ENCODE measurements at regions not wholly inside any gene's neighbourhood (a gene's known extent, or its start where the extent isn't known, plus 50 kb on each side); places are given as distances from the start of the nearest gene placed in this dataset.
A peak's percentile ranks its signal among the peaks of the same experiment; 100 is the strongest.

GRCh38 chr12:17084831-17085230 lies 478.9 kb upstream of the LMO3 start:
- no peak overlapping the region for H2BK120ac ChIP-seq (ENCODE audit: low read depth, low read length)
- H3K27me3 ChIP-seq (ENCODE audit: insufficient read depth, low read length, poor library complexity) = no peaks in the 10 kb centered on the region
- no peak overlapping the region for H3K4ac ChIP-seq (ENCODE audit: low read depth, low read length)
- H2AK5ac ChIP-seq (ENCODE audit: low read length) = no peak overlapping the region
- no peak overlapping the region for H3K27ac ChIP-seq (ENCODE audit: low read depth, low read length)
- H3K79me2 ChIP-seq (ENCODE audit: control insufficient read depth, insufficient read depth, low read length) = no peaks in the 10 kb centered on the region
- no peak overlapping the region for H2BK15ac ChIP-seq (replicated peaks; ENCODE audit: low read depth)
- H3K18ac ChIP-seq (ENCODE audit: low read length) = no peak overlapping the region
- no peaks in the 10 kb centered on the region for H3K4me1 ChIP-seq (ENCODE audit: control insufficient read depth, low read depth, low read length)
- H3K4me2 ChIP-seq (ENCODE audit: low read length) = no peak overlapping the region
- no peak overlapping the region for H3K56ac ChIP-seq (ENCODE audit: low read length)
- no peak overlapping the region for H4K5ac ChIP-seq (ENCODE audit: low read length)
- no peak overlapping the region for H2BK5ac ChIP-seq (ENCODE audit: low read length)
- no peak for DNase-seq
- no peak overlapping the region for H3K9ac ChIP-seq (ENCODE audit: low read length)
- H3K23ac ChIP-seq (ENCODE audit: low read length) = no peak overlapping the region
- H3K79me1 ChIP-seq (ENCODE audit: low read length) = no peaks in the 10 kb centered on the region
- no peak overlapping the region for H3K4me3 ChIP-seq (ENCODE audit: low read length)
- no peak overlapping the region for H4K8ac ChIP-seq (ENCODE audit: low read depth, low read length)
- H3K36me3 ChIP-seq (ENCODE audit: control insufficient read depth, insufficient read depth, low read length) = no peaks in the 10 kb centered on the region

DNA sequence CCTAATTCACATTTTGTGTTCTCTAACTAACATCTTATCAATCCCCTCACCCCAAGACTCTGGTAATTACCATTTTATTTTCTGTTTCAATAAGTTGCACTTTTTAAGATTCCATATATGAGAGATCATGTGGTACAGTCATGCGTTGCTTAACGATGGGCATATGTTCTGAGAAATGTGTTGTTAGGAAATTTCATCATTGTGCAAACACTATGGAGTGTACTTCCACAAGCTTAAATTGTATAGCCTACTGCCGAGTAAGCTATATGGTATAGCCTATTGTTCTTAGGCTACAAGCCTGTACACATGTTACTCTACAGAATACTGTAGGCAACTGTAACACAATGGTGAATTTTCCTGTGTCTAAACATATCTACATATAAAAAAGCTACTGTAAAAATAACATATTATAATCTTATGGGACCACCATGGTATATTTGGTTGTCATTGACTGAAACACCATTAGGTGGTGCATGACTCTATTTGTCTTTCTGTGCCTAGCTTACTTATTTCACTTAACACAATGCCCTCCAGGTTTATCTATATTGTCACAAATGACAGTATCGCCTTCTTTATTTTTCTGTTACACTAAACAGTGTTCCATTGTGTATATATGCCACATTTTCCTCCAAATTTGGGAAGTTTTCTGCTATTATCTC lies 473.4 kb upstream of the LMO3 start:
- H4K8ac ChIP-seq (ENCODE audit: low read depth, low read length) = no peak overlapping the region
- no peak overlapping the region for H3K9ac ChIP-seq (ENCODE audit: low read length)
- no peak overlapping the region for H2BK5ac ChIP-seq (ENCODE audit: low read length)
- H3K27ac ChIP-seq (ENCODE audit: low read depth, low read length) = no peak overlapping the region
- peak; percentile 13 for DNase-seq
- H3K36me3 ChIP-seq (ENCODE audit: control insufficient read depth, insufficient read depth, low read length) = no peaks in the 10 kb centered on the region
- H4K5ac ChIP-seq (ENCODE audit: low read length) = no peak overlapping the region
- H3K4me2 ChIP-seq (ENCODE audit: low read length) = no peak overlapping the region
- no peaks in the 10 kb centered on the region for H3K27me3 ChIP-seq (ENCODE audit: insufficient read depth, low read length, poor library complexity)
- no peaks in the 10 kb centered on the region for H3K79me2 ChIP-seq (ENCODE audit: control insufficient read depth, insufficient read depth, low read length)
- H2BK120ac ChIP-seq (ENCODE audit: low read depth, low read length) = no peak overlapping the region
- no peak overlapping the region for H3K18ac ChIP-seq (ENCODE audit: low read length)
- no peak overlapping the region for H3K4ac ChIP-seq (ENCODE audit: low read depth, low read length)
- no peak overlapping the region for H2BK15ac ChIP-seq (replicated peaks; ENCODE audit: low read depth)
- H3K4me1 ChIP-seq (ENCODE audit: control insufficient read depth, low read depth, low read length) = no peaks in the 10 kb centered on the region
- WGBS (ENCODE audit: extremely low coverage, insufficient coverage, low lambda C conversion rate) = no CpG with 5 or more reads among the region's 4 CpGs
- H2AK5ac ChIP-seq (ENCODE audit: low read length) = no peak overlapping the region
- H3K56ac ChIP-seq (ENCODE audit: low read length) = no peak overlapping the region
- no peak overlapping the region for H3K23ac ChIP-seq (ENCODE audit: low read length)
- H3K4me3 ChIP-seq (ENCODE audit: low read length) = no peak overlapping the region
- no peaks in the 10 kb centered on the region for H3K79me1 ChIP-seq (ENCODE audit: low read length)

GRCh38 chr12:17077594-17077993 lies 471.6 kb upstream of the LMO3 start:
- no CpG with 5 or more reads among the region's 3 CpGs for WGBS (ENCODE audit: extremely low coverage, insufficient coverage, low lambda C conversion rate)
- Histone ChIP-seq H3K27ac (ENCODE audit: low read depth, low read length) (no peak overlapping the region), H3K27me3 (ENCODE audit: insufficient read depth, low read length, poor library complexity) (no peaks in the 10 kb centered on the region), H3K23ac (ENCODE audit: low read length) (no peak overlapping the region), H2BK120ac (ENCODE audit: low read depth, low read length) (no peak overlapping the region), H2AK5ac (ENCODE audit: low read length) (no peak overlapping the region), H3K36me3 (ENCODE audit: control insufficient read depth, insufficient read depth, low read length) (no peaks in the 10 kb centered on the region), H2BK5ac (ENCODE audit: low read length) (no peak overlapping the region), H3K4ac (ENCODE audit: low read depth, low read length) (no peak overlapping the region), H3K4me3 (ENCODE audit: low read length) (no peak overlapping the region), H4K8ac (ENCODE audit: low read depth, low read length) (no peak overlapping the region), H3K4me1 (ENCODE audit: control insufficient read depth, low read depth, low read length) (no peaks in the 10 kb centered on the region), H2BK15ac (replicated peaks; ENCODE audit: low read depth) (no peak overlapping the region), H3K9ac (ENCODE audit: low read length) (no peak overlapping the region), H3K56ac (ENCODE audit: low read length) (no peak overlapping the region), H3K18ac (ENCODE audit: low read length) (no peak overlapping the region), H4K5ac (ENCODE audit: low read length) (no peak overlapping the region), H3K4me2 (ENCODE audit: low read length) (no peak overlapping the region), H3K79me1 (ENCODE audit: low read length) (no peaks in the 10 kb centered on the region), H3K79me2 (ENCODE audit: control insufficient read depth, insufficient read depth, low read length) (no peaks in the 10 kb centered on the region)
- DNase-seq = no peak

DNA sequence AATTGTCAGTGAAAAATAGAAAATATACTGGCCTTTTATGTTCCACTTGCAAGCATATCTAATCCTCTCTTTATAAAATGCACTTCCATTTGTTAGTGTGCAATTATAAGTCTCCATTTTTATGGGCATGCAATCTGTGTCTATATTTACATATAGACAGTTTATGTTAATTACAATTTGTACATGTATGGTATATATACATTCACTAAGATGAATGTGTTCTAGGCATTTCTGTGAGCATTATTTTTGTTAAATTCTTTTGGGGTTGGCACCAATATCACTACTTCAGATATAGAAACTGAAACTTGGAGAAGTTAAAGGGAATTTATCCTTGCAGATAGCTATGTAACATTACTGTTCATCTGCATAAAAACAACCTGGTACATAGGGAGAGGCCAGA lies 470.8 kb upstream of the LMO3 start:
- Histone ChIP-seq H2AK5ac (ENCODE audit: low read length) (no peak overlapping the region), H3K4me2 (ENCODE audit: low read length) (no peak overlapping the region)
- DNase-seq = no peak

GRCh38 chr12:17076028-17076744 lies 470.2 kb upstream of the LMO3 start:
- no peaks in the 10 kb centered on the region for H3K4me1 ChIP-seq (ENCODE audit: control insufficient read depth, low read depth, low read length)
- no peaks in the 10 kb centered on the region for H3K36me3 ChIP-seq (ENCODE audit: control insufficient read depth, insufficient read depth, low read length)
- H2BK5ac ChIP-seq (ENCODE audit: low read length) = no peak overlapping the region
- no peak overlapping the region for H4K8ac ChIP-seq (ENCODE audit: low read depth, low read length)
- H3K18ac ChIP-seq (ENCODE audit: low read length) = no peak overlapping the region
- no peak overlapping the region for H2BK120ac ChIP-seq (ENCODE audit: low read depth, low read length)
- H4K5ac ChIP-seq (ENCODE audit: low read length) = no peak overlapping the region
- DNase-seq = peak; percentile 42
- H3K9ac ChIP-seq (ENCODE audit: low read length) = no peak overlapping the region
- no peak overlapping the region for H3K4me2 ChIP-seq (ENCODE audit: low read length)
- no peak overlapping the region for H3K23ac ChIP-seq (ENCODE audit: low read length)
- H3K27me3 ChIP-seq (ENCODE audit: insufficient read depth, low read length, poor library complexity) = no peaks in the 10 kb centered on the region
- H2BK15ac ChIP-seq (replicated peaks; ENCODE audit: low read depth) = no peak overlapping the region
- WGBS (ENCODE audit: extremely low coverage, insufficient coverage, low lambda C conversion rate) = no CpG with 5 or more reads among the region's 2 CpGs
- H3K79me2 ChIP-seq (ENCODE audit: control insufficient read depth, insufficient read depth, low read length) = no peaks in the 10 kb centered on the region
- H3K27ac ChIP-seq (ENCODE audit: low read depth, low read length) = no peak overlapping the region
- H3K79me1 ChIP-seq (ENCODE audit: low read length) = no peaks in the 10 kb centered on the region
- H3K4ac ChIP-seq (ENCODE audit: low read depth, low read length) = no peak overlapping the region
- no peak overlapping the region for H2AK5ac ChIP-seq (ENCODE audit: low read length)
- H3K56ac ChIP-seq (ENCODE audit: low read length) = no peak overlapping the region
- H3K4me3 ChIP-seq (ENCODE audit: low read length) = no peak overlapping the region

More for the DNA sequence above, 470.8 kb upstream of the LMO3 start:
- no peak overlapping the region for H2BK120ac ChIP-seq (ENCODE audit: low read depth, low read length)
- H3K18ac ChIP-seq (ENCODE audit: low read length) = no peak overlapping the region
- no peak overlapping the region for H3K27ac ChIP-seq (ENCODE audit: low read depth, low read length)
- no peak overlapping the region for H3K9ac ChIP-seq (ENCODE audit: low read length)
- H3K79me2 ChIP-seq (ENCODE audit: control insufficient read depth, insufficient read depth, low read length) = no peaks in the 10 kb centered on the region
- H3K4ac ChIP-seq (ENCODE audit: low read depth, low read length) = no peak overlapping the region
- no peak overlapping the region for H3K23ac ChIP-seq (ENCODE audit: low read length)
- H3K4me3 ChIP-seq (ENCODE audit: low read length) = no peak overlapping the region
- no peaks in the 10 kb centered on the region for H3K27me3 ChIP-seq (ENCODE audit: insufficient read depth, low read length, poor library complexity)
- H3K4me1 ChIP-seq (ENCODE audit: control insufficient read depth, low read depth, low read length) = no peaks in the 10 kb centered on the region
- no peak overlapping the region for H3K56ac ChIP-seq (ENCODE audit: low read length)
- no peak overlapping the region for H4K8ac ChIP-seq (ENCODE audit: low read depth, low read length)
- H2BK15ac ChIP-seq (replicated peaks; ENCODE audit: low read depth) = no peak overlapping the region
- no peaks in the 10 kb centered on the region for H3K36me3 ChIP-seq (ENCODE audit: control insufficient read depth, insufficient read depth, low read length)
- no peak overlapping the region for H2BK5ac ChIP-seq (ENCODE audit: low read length)
- H3K79me1 ChIP-seq (ENCODE audit: low read length) = no peaks in the 10 kb centered on the region
- no peak overlapping the region for H4K5ac ChIP-seq (ENCODE audit: low read length)

DNA sequence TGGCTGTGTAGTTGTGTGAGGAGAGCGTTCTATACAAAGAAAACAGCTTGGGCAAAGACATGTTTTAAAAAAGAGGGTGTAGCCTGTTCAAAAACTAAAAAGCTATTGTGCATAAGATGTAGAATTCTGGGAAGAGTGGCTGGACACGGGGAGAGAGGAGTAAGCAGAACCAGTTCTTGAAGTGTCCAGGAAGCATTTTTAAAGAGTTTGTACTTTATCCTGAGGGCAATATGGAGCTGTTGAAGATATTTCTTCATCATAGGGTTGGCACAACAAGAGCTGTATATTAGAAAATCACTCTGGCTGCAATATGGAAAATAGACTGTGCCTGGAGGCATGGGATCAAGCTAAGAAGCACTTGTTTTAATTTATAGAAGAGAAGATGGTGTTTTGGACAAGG lies 458.9 kb upstream of the LMO3 start:
- no peak overlapping the region for H3K4ac ChIP-seq (ENCODE audit: low read depth, low read length)
- no peak overlapping the region for H2AK5ac ChIP-seq (ENCODE audit: low read length)
- H3K79me2 ChIP-seq (ENCODE audit: control insufficient read depth, insufficient read depth, low read length) = no peaks in the 10 kb centered on the region
- no CpG with 5 or more reads among the region's 2 CpGs for WGBS (ENCODE audit: extremely low coverage, insufficient coverage, low lambda C conversion rate)
- H4K8ac ChIP-seq (ENCODE audit: low read depth, low read length) = no peak overlapping the region
- no peaks in the 10 kb centered on the region for H3K4me1 ChIP-seq (ENCODE audit: control insufficient read depth, low read depth, low read length)
- no peak overlapping the region for H3K9ac ChIP-seq (ENCODE audit: low read length)
- H2BK15ac ChIP-seq (replicated peaks; ENCODE audit: low read depth) = no peak overlapping the region
- no peaks in the 10 kb centered on the region for H3K36me3 ChIP-seq (ENCODE audit: control insufficient read depth, insufficient read depth, low read length)
- H3K18ac ChIP-seq (ENCODE audit: low read length) = no peak overlapping the region
- no peak overlapping the region for H3K56ac ChIP-seq (ENCODE audit: low read length)
- no peak overlapping the region for H2BK5ac ChIP-seq (ENCODE audit: low read length)
- H3K79me1 ChIP-seq (ENCODE audit: low read length) = no peaks in the 10 kb centered on the region
- no peak overlapping the region for H2BK120ac ChIP-seq (ENCODE audit: low read depth, low read length)
- H3K4me2 ChIP-seq (ENCODE audit: low read length) = no peak overlapping the region
- H3K27ac ChIP-seq (ENCODE audit: low read depth, low read length) = no peak overlapping the region
- no peak for DNase-seq
- no peak overlapping the region for H3K4me3 ChIP-seq (ENCODE audit: low read length)
- no peak overlapping the region for H4K5ac ChIP-seq (ENCODE audit: low read length)
- H3K23ac ChIP-seq (ENCODE audit: low read length) = no peak overlapping the region
- no peaks in the 10 kb centered on the region for H3K27me3 ChIP-seq (ENCODE audit: insufficient read depth, low read length, poor library complexity)
